ENCODE measurements at regions not wholly inside any gene's neighbourhood (a gene's known extent, or its start where the extent isn't known, plus 50 kb on each side); places are given as distances from the start of the nearest gene placed in this dataset.

- Histone ChIP-seq H4K20me1 (replicated peaks; ENCODE audit: control insufficient read depth, insufficient read depth, low read length) (no peaks in the 10 kb centered on the region), H3K4me2 (ENCODE audit: insufficient read depth, low read length) (no peak overlapping the region), H3K27me3 (ENCODE audit: control insufficient read depth in 2 of 2, insufficient read depth in 2 of 2, low read length in 2 of 2) (no peaks in the 10 kb centered on the region), H3K9me1 (ENCODE audit: control insufficient read depth, insufficient read depth, low read length) (no peaks in the 10 kb centered on the region), H2AFZ (ENCODE audit: low read depth, low read length) (no peak overlapping the region), H3K36me3 (ENCODE audit: control insufficient read depth, insufficient read depth, low read length) (no peaks in the 10 kb centered on the region), H3K27ac (ENCODE audit: extremely low read depth, low read depth, low read length) (no peak overlapping the region), H3K4me3 (no peak overlapping the region), H3K79me2 (ENCODE audit: control insufficient read depth, insufficient read depth, low read length) (no peaks in the 10 kb centered on the region), H3K4me1 (replicated peaks in 1 of 2; ENCODE audit: control insufficient read depth in 2 of 2, insufficient read depth in 2 of 2, low read length in 2 of 2) (no peaks in the 10 kb centered on the region), H3K9ac (ENCODE audit: insufficient read depth in 1 of 2, low read depth in 2 of 2, low read length in 2 of 2) (no peak overlapping the region), H3K9me3 (replicated peaks; ENCODE audit: control insufficient read depth, insufficient read depth, low read depth, low read length) (no peaks in the 10 kb centered on the region)
- ChIA-PET POLR2A (no interaction called here), CTCF (ENCODE audit: low intra/inter-chr PET ratio) (no interaction called here)
- FAIRE-seq (no peak), DNase-seq (ENCODE audit: extremely low read depth in 1 of 4, low spot score in 3 of 4) (no peak), ATAC-seq (no peak)
- in situ Hi-C loops (cut with MboI) (no loop called here), intact Hi-C loops (cut with micrococcal nuclease) (no loop called here)
- no peak for TF ChIP-seq ZBTB33 (CRISPR knock-in tag; IDR thresholded peaks at IDR 0.05)
- TF ChIP-seq JUND (IDR thresholded peaks at IDR 0.05; ENCODE audit: borderline replicate concordance, low read depth, low read length): no peak
- TF ChIP-seq JUND (tag; IDR thresholded peaks at IDR 0.05; ENCODE audit: borderline replicate concordance, low read depth, low read length): no peak
- TF ChIP-seq RCOR1 (IDR thresholded peaks at IDR 0.05; ENCODE audit: borderline replicate concordance in 1 of 2, low read depth in 2 of 2, low read length in 2 of 2): no peak
- TF ChIP-seq FUS (optimal IDR thresholded peaks at IDR 0.05; ENCODE audit: low read depth, low read length): no peak
- no peak for TF ChIP-seq SMARCA4 (IDR thresholded peaks at IDR 0.05)
- BruUV-seq (replicated peaks): no TSS peak
- WGBS (ENCODE audit: insufficient coverage, low coverage, missing lambda C conversion rate): 3% methylated on average over 3 of the region's 3 CpGs
These were observed 567.4 kb downstream of the COL12A1 start for GRCh38 chr6:74638412-74638811.

Measured in K562 (cell line).